Psoas muscle (tissue), 7 donors: ENCODE measurements at regions not wholly inside any gene's neighbourhood (a gene's known extent, or its start where the extent isn't known, plus 50 kb on each side); places are given as distances from the start of the nearest gene placed in this dataset.

ENCODE experiments used
- ATAC-seq, 4 donors: fragments of 200-7000 bp; cut with Tn5 transposase; one replicate each; pipeline ENCODE4 v1.9.1; 2020; ENCODE audit warnings: moderate library complexity in 3 of 4, mild to moderate bottlenecking in 2 of 4
- DNase-seq, 2 donors: peaks; one replicate each; pipeline ENCODE4 v3.0.0-alpha.2; 2020
- H3K27ac ChIP-seq: fragments of 200-600 bp; one replicate; pipeline ENCODE4 v1.8.0; 2022
- H3K27me3 ChIP-seq, 3 donors: fragments of 200-600 bp in 1 of 3; one replicate each; pipeline versions ENCODE4 v1.6.1 to v1.8.0; 2013 to 2022; ENCODE audit warnings: low read length in 2 of 3, mild to moderate bottlenecking in 2 of 3, moderate library complexity in 1 of 3; ENCODE audit not compliant: insufficient read depth in 3 of 3
- H3K36me3 ChIP-seq, 2 donors: fragments of 200-600 bp in 1 of 2; one replicate each; pipeline versions ENCODE4 v1.6.1 to v1.8.0; 2013 to 2022; ENCODE audit warnings: low read depth in 1 of 2, mild to moderate bottlenecking in 1 of 2, moderate library complexity in 1 of 2; ENCODE audit not compliant: insufficient read depth in 1 of 2
- H3K4me1 ChIP-seq: fragments of 200-600 bp; one replicate; pipeline ENCODE4 v1.8.0; 2022
- H3K4me3 ChIP-seq: fragments of 200-600 bp; one replicate; pipeline ENCODE4 v1.8.0; 2022; ENCODE audit warnings: mild to moderate bottlenecking
- H3K9me3 ChIP-seq: fragments of 200-600 bp; one replicate; pipeline ENCODE4 v1.8.0; 2022
- CTCF ChIP-seq: fragments of 200-600 bp; IDR thresholded peaks from one replicate; pipeline ENCODE4 v1.8.0; 2022; ENCODE audit warnings: antibody characterized with exemption
- WGBS, 3 donors: extraction: QIAGEN DNeasy Blood & Tissue Kit; methylation state at CpG; one replicate each; pipeline versions ENCODE4 v1.1.6 to v1.1.7; 2013; 5-methylcytosine and 5-hydroxymethylcytosine counted together
- intact Hi-C, 2 donors: fragments of 100-400 bp; cut with DNase I; formaldehyde crosslinking; loops; one replicate each; pipeline versions ENCODE4 v1.11.0 to v1.14.2; 2022
- donor health status: healthy with polysubstance abuse.
- donor health status: DM: no; HTN: no; CAD: no; lungs with moderate emphysema.
- donor health status: Bipolar disorder and iron deficiency.
- donor health status: healthy.
- donor health status: DM: yes; HTN: yes; CAD: no.
- donor health status: DM: no; HTN: no; CAD: no.
- donor health status: DM: yes; HTN: yes; CAD: no.

DNA sequence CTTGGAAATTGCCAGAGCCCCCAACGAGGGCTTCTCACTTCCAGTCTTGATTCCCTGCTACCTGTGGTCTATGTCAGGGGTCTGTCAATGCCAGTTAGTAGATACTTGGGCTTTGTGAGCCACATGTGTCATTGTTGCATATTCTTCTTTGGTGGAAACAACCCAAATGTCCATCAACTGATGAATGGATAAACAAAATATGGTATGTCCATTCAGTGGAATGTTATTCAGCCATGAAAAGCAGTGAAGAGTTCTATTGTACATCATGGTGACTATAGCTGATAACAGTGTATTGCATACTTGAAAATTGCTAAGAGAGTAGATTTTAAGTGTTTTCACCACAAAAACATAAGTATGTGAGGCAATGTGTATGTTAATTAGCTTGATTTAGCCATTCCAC, 288.1 kb downstream of the RPLP1 start:
- peaks cover 0 to 2% (median under 1%) of the 10 kb centered on the region in 3 donors for H3K27me3 ChIP-seq

GRCh38 chr15:69742361-69742760, 289.7 kb downstream of the RPLP1 start:
- Histone ChIP-seq H3K9me3 (no peaks in the 10 kb centered on the region), H3K36me3 (no peaks in the 10 kb centered on the region), H3K27ac (no peak overlapping the region), H3K4me1 (no peaks in the 10 kb centered on the region), H3K27me3 (peaks cover 0 to 10% (median 2%) of the 10 kb centered on the region in 3 donors), H3K4me3 (no peak overlapping the region)
- intact Hi-C loops = no loop called here
- ATAC-seq (peak in 1 of 4 donors; percentile 94), DNase-seq (no peak)
- no peak for TF ChIP-seq CTCF
- WGBS, 3 donors = 20 to 27% (median 24%) methylated on average over 9 of the region's 9 CpGs

More for the DNA sequence above, 288.1 kb downstream of the RPLP1 start:
- H3K36me3 ChIP-seq = no peaks in the 10 kb centered on the region
- 90 to 96% (median 90%) methylated on average over 1 of the region's 1 CpG for WGBS, 3 donors
- no peak overlapping the region for H3K4me3 ChIP-seq
- no peak for TF ChIP-seq CTCF
- ATAC-seq (no peak), DNase-seq (no peak)
- intact Hi-C loops = no loop called here
- no peaks in the 10 kb centered on the region for H3K9me3 ChIP-seq
- H3K4me1 ChIP-seq = no peaks in the 10 kb centered on the region
- H3K27ac ChIP-seq = no peak overlapping the region

- no peak for DNase-seq
- peak in 1 of 4 donors; percentile 24 for ATAC-seq
- no peak overlapping the region for H3K4me3 ChIP-seq
Observed at GRCh38 chr15:69743091-69743490, 290.5 kb downstream of the RPLP1 start.

GRCh38 chr15:69744391-69745162, 292.0 kb downstream of the RPLP1 start:
- intact Hi-C loops = no loop called here
- Histone ChIP-seq H3K27ac (no peak overlapping the region), H3K27me3 (peaks cover 0 to 10% (median 2%) of the 10 kb centered on the region in 3 donors), H3K36me3 (no peaks in the 10 kb centered on the region), H3K4me1 (no peaks in the 10 kb centered on the region), H3K4me3 (no peak overlapping the region), H3K9me3 (no peaks in the 10 kb centered on the region)
- DNase-seq = no peak
- TF ChIP-seq CTCF = no peak
- WGBS, 3 donors = 58 to 68% (median 60%) methylated on average over 5 of the region's 5 CpGs
- ATAC-seq = no peak

More at GRCh38 chr15:69743091-69743490, 290.5 kb downstream of the RPLP1 start:
- H3K36me3 ChIP-seq = no peaks in the 10 kb centered on the region
- H3K27me3 ChIP-seq = peaks cover 0 to 10% (median 2%) of the 10 kb centered on the region in 3 donors
- H3K27ac ChIP-seq = no peak overlapping the region
- intact Hi-C loops = no loop called here
- TF ChIP-seq CTCF = no peak
- WGBS, 3 donors = 64 to 80% (median 75%) methylated on average over 1 of the region's 1 CpG
- H3K9me3 ChIP-seq = no peaks in the 10 kb centered on the region
- no peaks in the 10 kb centered on the region for H3K4me1 ChIP-seq

GRCh38 chr15:69747193-69747592, 294.6 kb downstream of the RPLP1 start:
- peaks cover 0 to 10% (median 2%) of the 10 kb centered on the region in 3 donors for H3K27me3 ChIP-seq
- H3K27ac ChIP-seq = no peak overlapping the region
- no peak overlapping the region for H3K4me3 ChIP-seq
- intact Hi-C loops = no loop called here
- H3K36me3 ChIP-seq = no peaks in the 10 kb centered on the region
- ATAC-seq (no peak), DNase-seq (no peak)
- H3K9me3 ChIP-seq = no peaks in the 10 kb centered on the region
- 85 to 92% (median 87%) methylated on average over 5 of the region's 5 CpGs for WGBS, 3 donors
- no peak for TF ChIP-seq CTCF
- H3K4me1 ChIP-seq = no peaks in the 10 kb centered on the region
